ENCODE measurements at regions not wholly inside any gene's neighbourhood (a gene's known extent, or its start where the extent isn't known, plus 50 kb on each side); places are given as distances from the start of the nearest gene placed in this dataset.

DNA sequence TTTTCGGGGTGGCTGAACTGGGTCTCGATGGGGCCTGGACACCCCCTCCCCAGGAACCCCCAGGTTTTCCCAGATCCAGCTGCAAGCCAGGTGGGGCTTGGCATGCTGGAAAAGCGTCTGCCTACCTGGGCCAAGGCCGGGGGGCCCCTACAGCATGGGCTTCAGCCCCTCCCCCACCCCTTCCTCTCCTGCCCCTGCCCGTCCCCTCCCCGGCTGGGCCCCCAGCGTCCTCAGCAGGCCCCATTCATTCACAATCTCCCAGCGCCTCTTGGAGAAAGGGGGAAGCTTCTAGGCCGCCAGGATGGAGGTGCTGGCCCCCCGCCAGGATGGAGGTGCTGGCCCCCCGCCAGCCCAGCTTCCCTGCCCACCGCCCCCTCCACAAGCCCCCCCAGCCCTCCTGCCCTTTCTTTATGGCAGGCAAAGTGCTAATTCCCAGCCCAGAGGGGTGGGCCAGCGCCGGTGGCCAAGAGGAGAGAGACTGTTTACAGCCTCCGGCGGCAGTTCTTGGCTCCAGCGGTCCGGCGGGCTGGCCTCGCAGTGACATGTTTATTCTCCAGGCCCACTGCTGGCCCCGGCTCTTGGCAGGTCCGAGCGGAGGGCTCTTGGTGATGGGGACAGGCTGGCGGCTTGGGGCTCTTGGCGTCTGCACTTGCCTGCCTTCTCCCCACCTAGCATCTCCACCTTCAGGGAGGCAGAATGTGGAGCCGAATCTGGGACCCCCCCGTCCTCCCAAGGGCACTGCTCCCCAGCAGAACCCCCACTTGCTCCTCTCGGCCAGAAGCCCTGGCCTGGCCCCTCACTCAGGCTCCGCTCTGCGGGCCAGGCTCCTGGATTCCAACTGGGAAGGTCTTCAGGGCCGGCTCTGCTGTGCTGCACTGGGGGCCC, 94.4 kb upstream of the CIBAR2 start:
- TF ChIP-seq, protein P1, sequence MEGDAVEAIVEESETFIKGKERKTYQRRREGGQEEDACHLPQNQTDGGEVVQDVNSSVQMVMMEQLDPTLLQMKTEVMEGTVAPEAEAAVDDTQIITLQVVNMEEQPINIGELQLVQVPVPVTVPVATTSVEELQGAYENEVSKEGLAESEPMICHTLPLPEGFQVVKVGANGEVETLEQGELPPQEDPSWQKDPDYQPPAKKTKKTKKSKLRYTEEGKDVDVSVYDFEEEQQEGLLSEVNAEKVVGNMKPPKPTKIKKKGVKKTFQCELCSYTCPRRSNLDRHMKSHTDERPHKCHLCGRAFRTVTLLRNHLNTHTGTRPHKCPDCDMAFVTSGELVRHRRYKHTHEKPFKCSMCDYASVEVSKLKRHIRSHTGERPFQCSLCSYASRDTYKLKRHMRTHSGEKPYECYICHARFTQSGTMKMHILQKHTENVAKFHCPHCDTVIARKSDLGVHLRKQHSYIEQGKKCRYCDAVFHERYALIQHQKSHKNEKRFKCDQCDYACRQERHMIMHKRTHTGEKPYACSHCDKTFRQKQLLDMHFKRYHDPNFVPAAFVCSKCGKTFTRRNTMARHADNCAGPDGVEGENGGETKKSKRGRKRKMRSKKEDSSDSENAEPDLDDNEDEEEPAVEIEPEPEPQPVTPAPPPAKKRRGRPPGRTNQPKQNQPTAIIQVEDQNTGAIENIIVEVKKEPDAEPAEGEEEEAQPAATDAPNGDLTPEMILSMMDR (conservative IDR thresholded peaks at IDR 0.05) = no peak
- no peak for TF ChIP-seq EZH2 (IDR thresholded peaks at IDR 0.05; ENCODE audit: low read depth)

All from PC-9 (cell line).